Breast epithelium (tissue), 3 donors: ENCODE measurements at regions not wholly inside any gene's neighbourhood (a gene's known extent, or its start where the extent isn't known, plus 50 kb on each side); places are given as distances from the start of the nearest gene placed in this dataset.

Experiments
- CTCF ChIP-seq, 3 donors: fragments of 450-650 bp; IDR thresholded peaks; one replicate each; pipeline ENCODE4 v1.5.1; 2016 to 2017; ENCODE audit warnings: antibody characterized with exemption in 3 of 3, mild to moderate bottlenecking in 3 of 3, moderate library complexity in 3 of 3
- POLR2A ChIP-seq: fragments of 450-650 bp; IDR thresholded peaks from one replicate; pipeline ENCODE4 v1.6.1; 2016; ENCODE audit warnings: antibody characterized with exemption, mild to moderate bottlenecking, moderate library complexity
- POLR2AphosphoS5 ChIP-seq, 3 donors: sonication (generic); formaldehyde crosslinking; IDR thresholded peaks; one replicate each; pipeline ENCODE4 v1.6.1; 2017; ENCODE audit warnings: antibody characterized with exemption in 3 of 3

- no peak for TF ChIP-seq POLR2A
- no peak for TF ChIP-seq POLR2AphosphoS5 (IDR thresholded peaks at IDR 0.05)
- no peak for TF ChIP-seq CTCF (IDR thresholded peaks at IDR 0.05)
Observed at GRCh38 chr7:93047514-93048099, 70.2 kb downstream of the SAMD9 start.
